HEK293T (cell line): ENCODE measurements at regions not wholly inside any gene's neighbourhood (a gene's known extent, or its start where the extent isn't known, plus 50 kb on each side); places are given as distances from the start of the nearest gene placed in this dataset.
"Not testable (repeated sequence)": the region's sequence is repeated elsewhere in the genome, so short reads cannot be mapped to it uniquely, and the experiment has no call there.

Source experiments
- ARNT ChIP-seq: fragments of 450-650 bp; IDR thresholded peaks from 2 replicates; pipeline ENCODE4 v1.6.1; 2017; ENCODE audit warnings: mild to moderate bottlenecking
- BHLHE40 ChIP-seq: fragments of 450-650 bp; IDR thresholded peaks from 2 replicates; pipeline ENCODE4 v1.6.1; 2016; ENCODE audit warnings: mild to moderate bottlenecking, moderate library complexity, borderline replicate concordance
- CTBP1 ChIP-seq: fragments of 450-650 bp; IDR thresholded peaks from 2 replicates; pipeline ENCODE4 v1.6.1; 2016; ENCODE audit warnings: borderline replicate concordance
- ELF4 ChIP-seq: fragments of 450-650 bp; IDR thresholded peaks from 2 replicates; pipeline ENCODE4 v1.6.1; 2017; ENCODE audit warnings: antibody characterized with exemption
- FOXM1 ChIP-seq: fragments of 450-650 bp; IDR thresholded peaks from 2 replicates; pipeline ENCODE4 v1.6.1; 2017; ENCODE audit warnings: mild to moderate bottlenecking, borderline replicate concordance
- HDGF ChIP-seq: fragments of 450-650 bp; IDR thresholded peaks from 2 replicates; pipeline ENCODE4 v1.6.1; 2017; ENCODE audit warnings: antibody characterized with exemption, borderline replicate concordance
- L3MBTL2 ChIP-seq: fragments of 450-650 bp; conservative IDR thresholded peaks from 2 replicates; pipeline ENCODE4 v1.6.1; 2016; ENCODE audit warnings: mild to moderate bottlenecking
- LEF1 ChIP-seq: fragments of 450-650 bp; IDR thresholded peaks from 2 replicates; pipeline ENCODE4 v1.6.1; 2017; ENCODE audit warnings: mild to moderate bottlenecking, borderline replicate concordance
- NFRKB ChIP-seq: fragments of 450-650 bp; IDR thresholded peaks from 2 replicates; pipeline ENCODE4 v1.6.1; 2016; ENCODE audit warnings: mild to moderate bottlenecking, moderate library complexity
- SP1 ChIP-seq: fragments of 450-650 bp; IDR thresholded peaks from 2 replicates; pipeline ENCODE4 v1.6.1; 2017
- SUZ12 ChIP-seq: fragments of 450-650 bp; IDR thresholded peaks from 2 replicates; pipeline ENCODE4 v1.6.1; 2016; ENCODE audit warnings: mild to moderate bottlenecking
- TARDBP ChIP-seq: fragments of 450-650 bp; IDR thresholded peaks from 2 replicates; pipeline ENCODE4 v1.6.1; 2016
- ZNF384 ChIP-seq: fragments of 450-650 bp; IDR thresholded peaks from 2 replicates; pipeline ENCODE4 v1.6.1; 2016
- TF ChIP-seq, protein P1 (sequence below): fragments of 450-650 bp; IDR thresholded peaks from 2 replicates; pipeline ENCODE4 v1.6.1; 2016

- not testable (repeated sequence) for TF ChIP-seq TARDBP, SUZ12, BHLHE40, ZNF384, SP1, CTBP1, L3MBTL2, NFRKB, ARNT, LEF1, FOXM1, ELF4, HDGF
- TF ChIP-seq, protein P1, sequence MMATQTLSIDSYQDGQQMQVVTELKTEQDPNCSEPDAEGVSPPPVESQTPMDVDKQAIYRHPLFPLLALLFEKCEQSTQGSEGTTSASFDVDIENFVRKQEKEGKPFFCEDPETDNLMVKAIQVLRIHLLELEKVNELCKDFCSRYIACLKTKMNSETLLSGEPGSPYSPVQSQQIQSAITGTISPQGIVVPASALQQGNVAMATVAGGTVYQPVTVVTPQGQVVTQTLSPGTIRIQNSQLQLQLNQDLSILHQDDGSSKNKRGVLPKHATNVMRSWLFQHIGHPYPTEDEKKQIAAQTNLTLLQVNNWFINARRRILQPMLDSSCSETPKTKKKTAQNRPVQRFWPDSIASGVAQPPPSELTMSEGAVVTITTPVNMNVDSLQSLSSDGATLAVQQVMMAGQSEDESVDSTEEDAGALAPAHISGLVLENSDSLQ, result not testable (repeated sequence)
Observed at GRCh38 chrX:123129805-123130204, 54.3 kb upstream of the GRIA3 start.
